Activated CD4-positive, alpha-beta T cell treated with anti-CD3 and anti-CD28 coated beads, Interleukin-2, amount 50 U/mL, for 4 hours (primary cell): ENCODE measurements at regions not wholly inside any gene's neighbourhood (a gene's known extent, or its start where the extent isn't known, plus 50 kb on each side); places are given as distances from the start of the nearest gene placed in this dataset.

Experiments
- DNase-seq, 2 experiments: peaks; one replicate each; pipeline ENCODE4 v3.0.0-alpha.2; 2020

DNA sequence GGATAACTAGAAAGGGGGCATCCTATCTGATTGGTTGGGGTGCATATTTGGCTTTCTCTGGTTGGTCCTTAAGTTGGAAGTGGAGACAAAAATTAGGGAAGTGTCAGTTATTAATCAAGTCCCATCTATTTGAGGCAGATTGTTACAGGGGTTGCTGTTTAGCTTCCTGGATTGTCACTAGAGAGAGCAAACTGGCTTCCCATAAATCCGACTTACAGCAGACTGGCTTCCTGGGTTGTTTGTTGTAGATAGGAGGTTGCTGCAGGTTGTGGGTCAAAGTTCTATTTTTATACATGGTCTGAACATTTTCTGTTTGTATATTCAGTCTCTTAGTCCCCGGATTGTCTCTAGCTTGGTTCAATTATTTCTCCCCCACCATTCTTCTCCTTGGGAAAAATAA, 106.1 kb upstream of the HABP2 start:
- no peak for DNase-seq

DNA sequence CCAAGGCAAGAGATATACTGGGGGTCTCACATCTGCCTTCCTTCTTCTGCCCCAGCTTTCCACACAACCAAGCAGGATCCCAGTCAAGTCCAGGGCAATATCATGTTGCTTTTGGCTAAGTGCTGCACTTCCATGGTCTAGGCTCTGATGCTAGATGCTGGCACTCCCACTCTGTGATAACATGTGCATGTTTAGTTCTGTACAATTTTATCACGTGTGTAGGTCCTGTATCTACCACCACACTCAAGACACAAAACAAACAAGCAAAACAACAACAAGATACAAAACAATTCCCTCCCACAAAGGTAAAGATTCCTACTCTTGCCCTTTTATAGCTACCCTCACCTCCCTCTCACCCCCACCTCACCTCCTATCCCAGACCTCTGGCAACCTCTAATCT, 105.6 kb upstream of the HABP2 start:
- no peak for DNase-seq

GRCh38 chr10:113449006-113449695, 103.7 kb upstream of the HABP2 start:
- no peak for DNase-seq

DNA sequence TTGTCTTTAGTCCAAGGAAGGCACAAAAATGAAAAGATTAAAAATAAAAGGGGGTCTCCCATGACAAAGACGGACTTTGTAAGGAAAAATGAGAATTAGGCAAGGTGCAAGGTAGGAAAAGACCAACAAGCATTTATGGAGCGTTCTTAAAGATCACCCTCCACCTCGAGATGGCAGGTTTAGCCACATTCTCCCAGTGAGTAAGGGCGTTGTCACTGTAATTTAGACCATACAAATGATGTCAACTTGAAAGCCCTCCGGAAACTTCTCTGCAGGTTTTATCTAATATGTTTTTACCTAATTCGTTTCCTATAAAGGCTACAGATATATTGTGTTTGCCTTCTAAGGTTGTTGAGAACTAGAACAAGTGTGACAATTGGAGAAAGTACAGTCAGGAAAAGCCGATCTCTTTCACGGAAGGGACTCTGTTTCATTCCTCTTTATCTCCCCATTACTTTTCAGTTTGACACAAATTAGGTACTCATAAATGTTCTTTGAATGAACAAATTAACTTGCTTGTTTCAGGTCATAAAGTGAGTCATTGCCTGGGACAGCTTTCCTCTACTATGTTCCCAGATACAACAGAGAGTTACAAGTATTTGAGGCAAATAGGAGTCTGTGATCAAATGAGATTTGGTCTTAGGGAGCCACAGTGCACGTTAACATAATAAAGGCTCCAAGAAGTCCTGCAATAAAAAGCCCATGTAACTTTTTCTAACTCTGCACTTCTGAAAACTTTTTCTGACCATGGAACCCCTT, 102.6 kb upstream of the HABP2 start:
- no peak for DNase-seq

DNA sequence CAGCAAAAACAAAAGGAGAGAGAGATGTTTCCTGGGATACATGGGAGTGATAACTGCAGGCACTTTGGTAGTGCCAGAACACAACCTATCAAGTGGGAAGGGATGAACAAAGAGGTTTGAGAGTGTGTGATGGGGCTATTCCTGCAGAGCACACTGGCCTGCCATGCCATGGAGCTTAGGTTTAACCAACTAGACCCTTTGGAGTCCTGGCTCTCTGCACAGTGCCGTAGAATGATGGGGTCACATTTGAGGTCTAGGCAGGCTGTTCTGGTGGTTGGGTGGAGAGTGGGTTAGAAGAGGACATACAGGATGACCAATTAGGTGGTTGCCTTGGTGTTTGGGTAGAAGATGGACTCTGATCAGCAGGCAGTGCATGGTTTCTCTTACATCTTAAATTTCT, 101.9 kb upstream of the HABP2 start:
- no peak for DNase-seq

DNA sequence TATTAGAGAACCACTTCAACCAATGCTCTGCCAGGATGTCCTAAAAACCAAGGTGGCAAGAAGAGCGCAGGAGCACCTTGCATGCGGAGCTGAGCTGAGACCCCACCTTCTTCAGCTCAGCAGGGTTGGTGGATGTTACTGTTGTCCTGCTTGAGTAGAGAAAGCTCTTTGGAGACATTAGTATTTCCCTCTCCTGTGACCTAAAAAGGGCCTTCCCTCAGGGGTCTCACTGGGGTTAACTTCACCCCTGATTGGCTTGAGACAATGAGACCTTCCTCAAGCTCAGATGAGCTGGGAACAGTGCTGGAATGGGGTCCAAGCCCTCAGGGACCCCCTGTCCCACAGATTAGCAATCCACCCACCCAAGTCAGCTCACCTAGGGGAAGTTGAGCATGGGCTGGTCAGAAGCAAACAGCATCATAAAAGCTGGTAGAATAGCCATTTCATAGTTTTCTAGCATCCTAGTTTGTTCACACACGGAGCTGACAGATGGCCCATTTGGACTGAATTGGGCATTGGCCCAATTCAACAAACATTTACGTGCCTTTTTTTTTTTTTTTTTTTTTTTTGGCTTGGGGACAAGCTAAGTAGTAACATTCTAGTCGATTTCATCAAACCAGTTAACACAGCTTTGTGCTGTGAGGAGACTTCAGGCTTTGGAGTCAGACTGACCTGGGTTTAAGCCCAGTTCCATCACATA, 100.6 kb upstream of the HABP2 start:
- no peak for DNase-seq

DNA sequence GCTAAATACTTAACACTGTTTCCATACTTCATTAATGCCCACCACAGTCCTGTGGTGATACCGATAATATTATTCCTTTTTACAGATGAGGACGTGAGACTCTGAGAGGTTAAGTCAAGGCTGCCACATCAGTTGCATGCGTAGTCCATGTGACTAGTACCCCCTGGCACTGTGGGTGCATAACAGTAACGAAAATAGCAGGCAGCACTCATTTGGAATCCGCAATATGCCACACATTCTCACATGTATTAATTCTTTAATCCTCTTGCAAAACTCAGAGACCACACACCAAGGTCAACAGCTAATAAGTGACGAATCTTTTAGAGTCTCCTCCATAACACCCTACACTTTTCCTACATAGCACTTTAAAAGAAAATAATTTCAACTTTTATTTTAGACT, 99.5 kb upstream of the HABP2 start:
- no peak for DNase-seq

- no peak for DNase-seq
These were observed 98.4 kb upstream of the HABP2 start for GRCh38 chr10:113454341-113455061.

DNA sequence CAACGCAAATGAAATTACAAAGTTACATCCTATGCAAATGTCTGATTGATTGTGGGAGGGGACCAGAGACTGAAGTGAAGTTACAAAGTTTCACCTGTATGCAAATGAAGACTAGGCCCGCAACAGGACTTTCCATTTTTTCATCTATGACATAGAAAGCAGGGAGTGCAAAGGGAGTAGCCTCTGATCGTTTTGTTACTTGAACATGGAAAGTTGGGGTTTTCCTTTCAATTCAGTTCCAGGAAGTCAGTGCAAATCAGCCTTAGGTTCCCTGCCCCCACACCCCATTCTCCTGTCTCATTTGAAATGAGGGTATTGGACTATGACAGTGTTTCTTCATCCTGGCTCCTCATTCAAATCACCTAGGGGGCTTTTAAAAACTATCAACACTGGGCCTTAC, 96.9 kb upstream of the HABP2 start:
- no peak for DNase-seq

- no peak for DNase-seq
These were observed 96.1 kb upstream of the HABP2 start for GRCh38 chr10:113456741-113457140.

- no peak for DNase-seq
These were observed 95.4 kb upstream of the HABP2 start for GRCh38 chr10:113457408-113457807.

GRCh38 chr10:113458451-113458850, 94.4 kb upstream of the HABP2 start:
- DNase-seq = no peak

GRCh38 chr10:113458944-113459343, 93.9 kb upstream of the HABP2 start:
- DNase-seq = no peak

DNA sequence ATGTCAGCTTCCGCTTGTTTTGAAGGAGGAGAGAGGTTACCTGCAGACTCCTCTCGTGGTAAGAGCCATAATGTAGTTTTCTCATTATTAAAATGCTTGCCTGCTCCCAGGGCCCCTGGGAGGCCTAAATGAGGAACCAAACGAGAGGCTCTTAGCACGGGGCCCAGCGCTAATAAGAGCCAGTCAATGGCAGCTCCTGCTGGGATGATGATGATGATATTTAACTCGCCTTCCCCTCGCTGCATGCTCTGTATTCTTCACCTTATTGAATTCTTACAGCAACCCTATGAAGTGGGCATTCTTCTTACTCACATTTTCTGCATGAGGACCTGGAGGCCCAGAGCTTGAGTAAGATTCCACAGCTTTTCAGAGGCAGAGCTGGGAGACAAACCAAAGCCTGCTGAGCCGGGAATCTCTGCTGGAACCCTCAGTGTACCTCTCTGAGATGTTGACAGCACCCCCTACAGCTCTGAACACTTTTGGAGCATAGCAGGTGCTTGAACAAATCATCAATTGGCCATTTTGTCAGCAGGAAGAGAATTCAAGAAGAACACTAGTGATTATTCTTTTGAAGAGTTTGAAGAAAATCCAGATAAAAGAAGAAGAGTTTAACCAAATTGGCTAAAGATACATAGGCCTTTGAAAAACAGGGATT, 93.1 kb upstream of the HABP2 start:
- no peak for DNase-seq

DNA sequence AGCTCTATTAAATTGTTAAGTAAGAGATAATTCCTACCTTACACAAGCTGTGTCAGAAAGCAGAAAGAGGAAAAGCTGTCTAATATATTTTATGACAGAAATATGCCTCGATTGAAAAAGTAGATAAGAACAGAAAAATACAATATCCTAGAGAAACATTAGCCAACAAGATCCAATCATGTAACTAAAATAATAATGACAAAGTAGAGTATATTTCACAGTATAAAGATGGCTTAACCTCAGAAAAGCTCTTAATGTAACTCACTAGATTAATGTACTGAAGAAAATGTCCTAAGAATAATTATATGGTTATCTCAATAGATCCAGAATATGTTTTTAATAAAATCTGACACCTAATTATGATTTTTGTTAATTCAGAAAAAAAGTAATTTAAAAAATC, 89.8 kb upstream of the HABP2 start:
- DNase-seq = no peak

GRCh38 chr10:113463777-113464176, 89.1 kb upstream of the HABP2 start:
- no peak for DNase-seq

DNA sequence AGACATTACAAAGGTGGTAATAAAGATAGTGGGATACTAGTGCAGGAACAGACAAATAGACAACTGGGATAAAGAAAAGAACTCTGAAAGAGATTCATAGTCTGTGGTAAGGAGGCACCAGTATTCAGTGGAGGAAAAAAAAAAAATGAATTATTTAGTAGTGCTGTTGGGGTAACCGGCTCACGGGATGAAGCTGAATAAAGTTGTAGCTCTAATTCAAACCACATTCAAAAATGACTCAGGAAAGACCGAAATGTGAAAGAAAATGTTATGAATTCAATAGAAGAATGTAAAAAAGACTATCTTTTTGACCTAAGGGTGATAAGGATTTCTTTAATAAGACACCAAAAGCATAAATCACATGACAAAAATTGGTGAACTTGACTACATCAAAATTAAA, 83.1 kb upstream of the HABP2 start:
- no peak for DNase-seq

- DNase-seq = no peak
These were observed 82.2 kb upstream of the HABP2 start for GRCh38 chr10:113470372-113471240.

GRCh38 chr10:113471241-113471996, 81.4 kb upstream of the HABP2 start:
- no peak for DNase-seq

GRCh38 chr10:113473011-113473410, 79.8 kb upstream of the HABP2 start:
- no peak for DNase-seq

- DNase-seq = no peak
These were observed 79.0 kb upstream of the HABP2 start for GRCh38 chr10:113473851-113474250.
